HG03521 (cell line): ENCODE measurements at regions not wholly inside any gene's neighbourhood (a gene's known extent, or its start where the extent isn't known, plus 50 kb on each side); places are given as distances from the start of the nearest gene placed in this dataset.

Experiments
- ATAC-seq: cut with Tn5 transposase; IDR thresholded peaks from one replicate; pipeline ENCODE4 v1.9.1; 2021; ENCODE audit warnings: mild to moderate bottlenecking, moderate library complexity; ENCODE audit not compliant: unreplicated experiment

GRCh38 chr2:62370321-62371250, 135.4 kb downstream of the TMEM17 start:
- ATAC-seq, result no peak

GRCh38 chr2:62369541-62370202, 136.3 kb downstream of the TMEM17 start:
- ATAC-seq, result no peak

- ATAC-seq, result no peak
These were observed 141.0 kb downstream of the TMEM17 start for GRCh38 chr2:62364791-62365528.

DNA sequence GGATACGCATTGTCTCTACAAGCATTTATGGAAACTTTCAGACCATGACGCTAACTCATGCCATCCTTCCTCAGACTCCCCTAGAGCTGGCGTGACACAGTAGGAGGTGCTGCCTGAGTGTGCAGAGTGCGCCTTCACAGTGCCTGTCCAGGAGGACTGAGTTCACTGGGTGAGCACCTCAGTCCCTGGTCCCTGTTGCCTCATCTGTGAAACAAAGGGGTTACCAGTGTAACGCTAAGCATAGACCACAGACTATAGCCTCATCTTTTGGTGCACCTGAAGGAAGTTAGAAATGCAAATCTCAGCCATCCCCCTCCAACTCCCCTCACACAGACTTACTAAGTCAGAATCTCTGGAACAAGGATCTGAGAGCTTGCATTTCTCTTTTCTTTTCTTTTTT, 142.8 kb downstream of the TMEM17 start:
- ATAC-seq, result peak; percentile 84

DNA sequence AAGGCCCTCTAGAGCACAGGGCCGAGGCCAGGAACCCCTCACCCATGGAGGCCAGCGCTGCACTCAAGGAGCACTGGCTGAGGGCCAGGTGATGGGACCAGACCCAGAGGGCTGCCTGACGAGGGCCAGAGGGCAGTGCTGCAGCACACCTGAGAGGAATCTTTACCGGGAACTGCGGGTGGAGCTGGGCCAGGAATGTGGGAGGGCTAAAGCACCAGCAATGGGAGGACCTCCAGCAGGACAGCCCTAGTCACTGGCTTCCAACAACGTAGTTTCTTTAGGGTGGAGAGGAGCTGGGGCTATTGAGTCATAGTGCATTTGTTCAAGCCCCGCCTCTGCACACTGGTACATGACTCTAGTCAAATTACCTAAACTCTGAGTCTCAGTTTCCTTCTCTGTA, 143.4 kb downstream of the TMEM17 start:
- ATAC-seq, result peak; percentile 23

DNA sequence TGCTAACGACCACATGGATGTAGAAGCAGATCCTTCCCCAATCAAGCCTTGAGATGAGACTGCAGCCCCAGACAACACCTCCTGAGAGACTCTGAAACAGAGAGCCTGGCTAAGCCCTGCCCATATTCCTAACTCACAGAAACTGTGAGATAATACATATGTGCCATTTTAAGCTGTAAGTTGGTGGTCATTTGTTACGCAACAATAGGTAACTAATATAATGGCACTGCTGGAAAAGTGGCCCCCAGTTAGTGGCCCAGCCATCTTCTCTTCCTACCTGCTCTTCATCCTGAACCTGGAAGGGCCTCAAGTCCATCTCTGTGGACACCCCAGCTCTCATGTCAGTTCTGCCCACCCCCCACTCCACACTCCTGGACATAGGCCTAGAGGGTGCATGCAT, 144.0 kb downstream of the TMEM17 start:
- no peak for ATAC-seq

- ATAC-seq, result no peak
These were observed 151.0 kb downstream of the TMEM17 start for GRCh38 chr2:62354771-62355561.

DNA sequence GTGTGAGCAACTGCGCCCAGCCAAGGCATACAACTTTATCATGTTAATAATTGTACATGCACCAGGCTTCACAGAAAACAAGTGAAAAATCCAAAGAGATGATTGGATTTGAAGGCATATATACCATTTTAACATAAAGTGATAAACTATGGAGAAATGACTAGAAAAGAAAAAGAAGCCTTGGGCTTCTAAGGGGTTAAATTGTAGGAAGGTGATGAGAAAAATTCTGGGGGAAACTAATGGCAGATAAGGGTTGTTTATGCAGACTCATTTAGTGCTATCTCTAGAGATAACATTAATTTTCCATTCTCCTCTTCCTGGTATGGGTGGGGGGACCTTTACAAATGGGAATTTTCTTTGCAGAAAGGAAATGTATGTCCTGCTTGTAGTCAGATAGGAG, 154.0 kb downstream of the TMEM17 start:
- ATAC-seq, result no peak

DNA sequence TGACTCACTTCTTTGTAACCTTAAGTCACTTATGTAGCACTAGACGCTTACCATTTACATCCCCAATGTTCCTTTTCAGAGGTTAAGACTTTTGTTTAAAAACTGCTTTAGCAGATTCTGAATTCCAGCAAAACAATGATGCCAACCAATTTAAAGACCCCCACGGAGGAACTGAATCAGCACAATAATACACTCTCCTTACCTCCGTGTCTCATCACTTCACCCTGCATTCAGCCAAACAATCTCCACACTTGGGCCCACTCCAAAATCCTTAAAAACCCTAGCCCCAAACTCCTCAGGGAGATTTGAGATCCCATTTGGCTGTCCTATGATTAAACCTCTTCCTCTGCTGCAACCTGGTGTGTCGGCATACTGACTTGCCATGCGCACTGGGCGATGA, 153.9 kb downstream of the B3GNT2 start:
- no peak for ATAC-seq

- no peak for ATAC-seq
These were observed 152.8 kb downstream of the B3GNT2 start for GRCh38 chr2:62348700-62349099.

DNA sequence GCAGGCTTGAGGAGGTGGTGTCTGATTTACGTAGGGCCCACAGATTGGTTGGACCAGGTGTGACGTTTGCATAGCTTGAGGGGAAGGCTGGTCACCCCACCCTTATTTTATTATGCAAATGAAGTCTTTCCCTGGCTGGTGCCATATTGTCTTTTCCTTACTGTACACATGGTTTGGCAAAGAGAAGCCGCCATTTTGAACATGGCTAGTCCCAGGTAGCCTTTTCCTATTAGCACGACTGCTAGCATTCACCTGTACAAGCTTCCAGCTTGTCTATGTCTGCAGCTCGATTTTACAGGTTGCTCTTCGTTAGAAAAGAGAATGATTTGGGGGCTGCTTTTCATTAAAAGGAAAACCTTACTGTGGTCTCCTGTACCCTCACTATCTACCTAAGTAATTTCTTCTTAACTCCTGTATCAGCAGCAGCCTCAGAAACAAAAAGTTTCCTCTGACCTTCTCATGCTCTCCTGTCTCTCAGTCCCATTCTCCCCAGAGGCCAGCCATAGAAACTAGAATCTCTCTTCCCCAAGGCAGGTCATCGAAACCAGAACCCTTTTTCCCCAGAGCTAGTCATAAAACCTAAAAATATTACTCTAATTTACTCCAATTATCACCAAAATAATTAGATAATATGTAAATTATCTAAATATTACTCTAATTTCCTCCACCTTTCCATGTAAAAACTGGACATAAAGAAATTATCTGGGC, 151.8 kb downstream of the B3GNT2 start:
- ATAC-seq, result no peak

DNA sequence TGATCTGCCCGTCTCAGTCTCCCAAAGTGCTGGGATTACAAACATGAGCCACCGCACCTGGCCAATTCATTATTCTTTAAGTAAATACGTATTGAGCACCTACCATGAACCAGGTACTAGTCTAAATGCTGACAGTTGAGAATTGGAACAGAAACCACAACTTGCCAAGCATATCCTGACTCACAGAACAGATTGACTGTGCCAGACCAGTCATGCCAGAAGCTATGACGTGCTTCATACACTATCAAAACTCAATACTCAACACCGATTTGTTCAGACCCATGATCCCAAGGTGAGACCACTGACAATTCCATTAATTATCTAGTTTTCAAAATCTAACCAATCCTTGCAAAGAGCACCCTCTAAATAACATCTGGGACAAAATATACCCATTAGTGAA, 148.6 kb downstream of the B3GNT2 start:
- ATAC-seq, result peak; percentile 64

DNA sequence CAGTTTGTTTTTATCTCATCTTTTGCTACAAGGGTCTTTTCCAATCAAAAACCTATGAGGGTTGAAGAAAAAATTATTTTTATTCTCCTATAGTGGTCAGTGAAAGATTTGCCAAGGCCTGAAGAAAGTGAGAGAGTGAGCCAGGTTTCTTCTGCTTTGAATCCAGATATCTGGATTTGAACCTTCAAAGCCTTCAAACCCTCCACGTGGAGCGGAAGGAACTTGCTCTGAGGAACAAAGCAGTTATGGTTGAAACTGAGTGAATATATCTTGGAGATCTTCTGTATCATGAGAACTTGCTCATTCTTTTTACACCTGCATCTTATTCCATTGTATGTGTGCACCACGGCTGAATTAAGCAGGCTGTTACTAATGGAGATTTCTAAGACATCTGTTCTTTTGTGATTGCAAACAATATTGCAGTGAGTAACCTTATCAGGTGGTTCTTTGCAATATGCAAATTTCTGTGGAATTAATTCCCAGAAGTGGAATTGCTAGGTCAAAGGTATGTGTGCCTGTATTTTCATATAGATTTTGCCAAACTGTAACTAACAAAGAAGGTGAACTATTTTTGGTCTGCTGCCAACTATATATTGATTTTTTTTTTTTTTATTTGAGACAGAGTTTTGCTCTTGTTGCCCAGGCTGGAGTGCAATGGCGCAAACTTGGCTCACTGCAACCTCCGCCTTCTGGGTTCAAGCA, 147.9 kb downstream of the B3GNT2 start:
- no peak for ATAC-seq

DNA sequence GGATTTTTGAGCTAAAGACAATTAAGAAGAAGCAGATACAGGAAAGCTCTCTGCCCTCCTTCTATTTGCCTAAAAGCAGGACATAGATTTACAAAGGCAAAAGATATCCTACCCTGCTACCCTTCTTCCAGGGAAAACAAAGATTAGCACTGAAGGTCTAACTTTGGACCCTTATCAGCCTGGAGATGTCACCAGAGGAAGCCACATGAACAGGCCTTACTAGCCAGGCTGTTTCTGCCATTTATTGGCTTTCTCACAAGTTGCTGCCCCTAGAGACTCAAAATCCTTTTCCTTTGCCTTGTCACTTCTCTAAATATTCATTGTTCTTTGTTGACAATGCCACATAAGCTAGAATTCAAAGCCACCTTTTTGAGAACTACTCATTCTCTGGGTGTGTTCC, 147.3 kb downstream of the B3GNT2 start:
- ATAC-seq, result no peak

- ATAC-seq, result no peak
These were observed 145.1 kb downstream of the B3GNT2 start for GRCh38 chr2:62340994-62341484.

GRCh38 chr2:62339837-62340236, 143.9 kb downstream of the B3GNT2 start:
- no peak for ATAC-seq

- ATAC-seq, result no peak
These were observed 143.5 kb downstream of the B3GNT2 start for GRCh38 chr2:62339413-62339812.

GRCh38 chr2:62338111-62338510, 142.2 kb downstream of the B3GNT2 start:
- ATAC-seq, result no peak

DNA sequence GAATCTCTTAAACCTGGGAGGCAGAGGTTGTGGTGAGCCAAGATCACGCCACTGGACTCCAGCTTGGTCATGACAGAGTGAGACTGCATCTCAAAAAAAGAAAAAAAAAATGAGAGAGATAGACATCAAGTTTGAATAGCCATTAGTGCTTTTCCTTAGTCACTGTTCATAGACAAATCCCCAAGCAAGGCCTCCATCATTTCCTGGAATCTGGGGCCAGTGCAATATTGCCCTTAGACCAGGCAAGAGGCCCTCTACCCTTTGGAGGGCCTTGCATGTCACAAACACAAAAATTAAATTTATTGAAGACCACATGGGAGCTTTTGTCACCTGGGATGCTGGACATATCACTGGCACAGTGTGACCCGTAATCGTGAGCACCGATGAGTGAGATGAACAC, 141.5 kb downstream of the B3GNT2 start:
- no peak for ATAC-seq
